ENCODE measurements at regions not wholly inside any gene's neighbourhood (a gene's known extent, or its start where the extent isn't known, plus 50 kb on each side); places are given as distances from the start of the nearest gene placed in this dataset.

DNA sequence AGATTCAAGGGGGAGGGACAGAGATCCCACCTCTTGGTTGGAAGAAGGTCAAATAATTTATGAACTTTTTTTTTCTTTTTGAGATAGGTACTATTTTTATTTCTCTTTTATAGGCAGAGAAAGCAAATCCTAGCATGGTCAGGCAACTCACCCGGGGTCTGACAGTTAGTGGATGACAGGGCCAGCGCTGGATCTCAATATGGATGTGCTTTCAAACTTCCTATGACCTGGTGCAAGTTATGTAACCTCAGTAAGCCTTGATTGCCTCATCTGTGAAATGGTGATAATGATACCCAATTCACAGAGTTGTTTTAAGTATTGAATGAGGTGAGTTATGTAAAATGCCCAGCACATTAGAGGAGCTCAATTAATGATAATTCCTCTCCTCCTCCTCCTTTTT is 86.8 kb upstream of the MEF2A start:
- in situ Hi-C loops (cut with HindIII; ENCODE audit: low pct_unique_long_range_greater_than_20kb, low sequenced_read_pairs): no loop called here
- H3K4me1 ChIP-seq (ENCODE audit: control insufficient read depth, insufficient read depth, low read length): peaks cover 6% of the 10 kb centered on the region
- no peak overlapping the region for H3K4me3 ChIP-seq (ENCODE audit: low read depth in 2 of 2, low read length in 2 of 2)
- no TSS peak for BruUV-seq (replicated peaks)
- ChIA-PET CTCF (no interaction called here), POLR2A (no interaction called here)
- H3K9me3 ChIP-seq (ENCODE audit: control insufficient read depth, insufficient read depth, low read depth, low read length): no peaks in the 10 kb centered on the region
- ATAC-seq (no peak), DNase-seq (ENCODE audit: low read depth, low spot score) (no peak)
- TF ChIP-seq TCF7L2 (IDR thresholded peaks at IDR 0.05; ENCODE audit: low read depth, low read length) (no peak), POLR2AphosphoS5 (IDR thresholded peaks at IDR 0.05; ENCODE audit: low read depth, low read length) (no peak)
- H3K27me3 ChIP-seq (ENCODE audit: control insufficient read depth, insufficient read depth, low read length): no peaks in the 10 kb centered on the region
- H3K27ac ChIP-seq (ENCODE audit: low read length): no peak overlapping the region
- intact Hi-C loops (cut with micrococcal nuclease; ENCODE audit: unreplicated experiment): no loop called here
- no peaks in the 10 kb centered on the region for H3K36me3 ChIP-seq (ENCODE audit: control insufficient read depth, insufficient read depth, low read length)

- no peak overlapping the region for H3K27ac ChIP-seq (ENCODE audit: low read length)
- peaks cover 6% of the 10 kb centered on the region for H3K4me1 ChIP-seq (ENCODE audit: control insufficient read depth, insufficient read depth, low read length)
- DNase-seq (ENCODE audit: low read depth, low spot score) (no peak), ATAC-seq (no peak)
- TF ChIP-seq SIN3A (IDR thresholded peaks at IDR 0.05; ENCODE audit: borderline replicate concordance, insufficient read depth, low read depth, low read length) (no peak), CTCF (IDR thresholded peaks at IDR 0.05) (no peak), POLR2AphosphoS5 (IDR thresholded peaks at IDR 0.05; ENCODE audit: low read depth, low read length) (no peak), TCF7L2 (IDR thresholded peaks at IDR 0.05; ENCODE audit: low read depth, low read length) (no peak)
- TF ChIP-seq, protein P1, sequence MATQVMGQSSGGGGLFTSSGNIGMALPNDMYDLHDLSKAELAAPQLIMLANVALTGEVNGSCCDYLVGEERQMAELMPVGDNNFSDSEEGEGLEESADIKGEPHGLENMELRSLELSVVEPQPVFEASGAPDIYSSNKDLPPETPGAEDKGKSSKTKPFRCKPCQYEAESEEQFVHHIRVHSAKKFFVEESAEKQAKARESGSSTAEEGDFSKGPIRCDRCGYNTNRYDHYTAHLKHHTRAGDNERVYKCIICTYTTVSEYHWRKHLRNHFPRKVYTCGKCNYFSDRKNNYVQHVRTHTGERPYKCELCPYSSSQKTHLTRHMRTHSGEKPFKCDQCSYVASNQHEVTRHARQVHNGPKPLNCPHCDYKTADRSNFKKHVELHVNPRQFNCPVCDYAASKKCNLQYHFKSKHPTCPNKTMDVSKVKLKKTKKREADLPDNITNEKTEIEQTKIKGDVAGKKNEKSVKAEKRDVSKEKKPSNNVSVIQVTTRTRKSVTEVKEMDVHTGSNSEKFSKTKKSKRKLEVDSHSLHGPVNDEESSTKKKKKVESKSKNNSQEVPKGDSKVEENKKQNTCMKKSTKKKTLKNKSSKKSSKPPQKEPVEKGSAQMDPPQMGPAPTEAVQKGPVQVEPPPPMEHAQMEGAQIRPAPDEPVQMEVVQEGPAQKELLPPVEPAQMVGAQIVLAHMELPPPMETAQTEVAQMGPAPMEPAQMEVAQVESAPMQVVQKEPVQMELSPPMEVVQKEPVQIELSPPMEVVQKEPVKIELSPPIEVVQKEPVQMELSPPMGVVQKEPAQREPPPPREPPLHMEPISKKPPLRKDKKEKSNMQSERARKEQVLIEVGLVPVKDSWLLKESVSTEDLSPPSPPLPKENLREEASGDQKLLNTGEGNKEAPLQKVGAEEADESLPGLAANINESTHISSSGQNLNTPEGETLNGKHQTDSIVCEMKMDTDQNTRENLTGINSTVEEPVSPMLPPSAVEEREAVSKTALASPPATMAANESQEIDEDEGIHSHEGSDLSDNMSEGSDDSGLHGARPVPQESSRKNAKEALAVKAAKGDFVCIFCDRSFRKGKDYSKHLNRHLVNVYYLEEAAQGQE (IDR thresholded peaks at IDR 0.05; ENCODE audit: insufficient read depth in 1 of 2, low read depth in 2 of 2, low read length in 1 of 2): no peak
- H3K4me3 ChIP-seq (ENCODE audit: low read depth in 2 of 2, low read length in 2 of 2): no peak overlapping the region
- H3K36me3 ChIP-seq (ENCODE audit: control insufficient read depth, insufficient read depth, low read length): no peaks in the 10 kb centered on the region
- ChIA-PET CTCF (no interaction called here), POLR2A (no interaction called here)
- H3K27me3 ChIP-seq (ENCODE audit: control insufficient read depth, insufficient read depth, low read length): no peaks in the 10 kb centered on the region
- in situ Hi-C loops (cut with HindIII; ENCODE audit: low pct_unique_long_range_greater_than_20kb, low sequenced_read_pairs) (no loop called here), intact Hi-C loops (cut with micrococcal nuclease; ENCODE audit: unreplicated experiment) (no loop called here)
- no peaks in the 10 kb centered on the region for H3K9me3 ChIP-seq (ENCODE audit: control insufficient read depth, insufficient read depth, low read depth, low read length)
- BruUV-seq (replicated peaks): no TSS peak
These were observed 85.6 kb upstream of the MEF2A start for GRCh38 chr15:99480016-99480810.
